ENCODE measurements at regions not wholly inside any gene's neighbourhood (a gene's known extent, or its start where the extent isn't known, plus 50 kb on each side); places are given as distances from the start of the nearest gene placed in this dataset.

GRCh38 chr1:38272515-38272914 is 225.9 kb upstream of the POU3F1 start:
- Histone ChIP-seq H3K4me2 (ENCODE audit: insufficient read depth, low read length) (no peak overlapping the region), H3K4me3 (no peak overlapping the region), H3K9ac (ENCODE audit: insufficient read depth in 1 of 2, low read depth in 2 of 2, low read length in 2 of 2) (no peak overlapping the region), H3K36me3 (ENCODE audit: control insufficient read depth, insufficient read depth, low read length) (no peaks in the 10 kb centered on the region), H2AFZ (ENCODE audit: low read depth, low read length) (no peak overlapping the region), H4K20me1 (replicated peaks; ENCODE audit: control insufficient read depth, insufficient read depth, low read length) (no peaks in the 10 kb centered on the region), H3K27ac (ENCODE audit: extremely low read depth, low read depth, low read length) (no peak overlapping the region), H3K79me2 (ENCODE audit: control insufficient read depth, insufficient read depth, low read length) (no peaks in the 10 kb centered on the region), H3K27me3 (ENCODE audit: control insufficient read depth in 2 of 2, insufficient read depth in 2 of 2, low read length in 2 of 2) (peaks cover 3 to 11% of the 10 kb centered on the region in 2 experiments; a peak in 1 of 5 replicates), H3K9me1 (ENCODE audit: control insufficient read depth, insufficient read depth, low read length) (no peaks in the 10 kb centered on the region), H3K4me1 (replicated peaks in 1 of 2; ENCODE audit: control insufficient read depth in 2 of 2, insufficient read depth in 2 of 2, low read length in 2 of 2) (peaks cover 0 to 8% of the 10 kb centered on the region in 2 experiments; a peak in 1 of 5 replicates), H3K9me3 (replicated peaks; ENCODE audit: control insufficient read depth, insufficient read depth, low read depth, low read length) (no peaks in the 10 kb centered on the region)
- CTCF ChIA-PET (ENCODE audit: low intra/inter-chr PET ratio), result no interaction called here
- intact Hi-C loops (cut with micrococcal nuclease) (no loop called here), in situ Hi-C loops (cut with MboI) (no loop called here)
- POLR2A ChIA-PET, result interaction anchor here (0.9 kb wide), 1 partner anchor 11 kb away, joined by 4 read pairs; no protein-coding TSS in a partner anchor
- TF ChIP-seq, protein P1, sequence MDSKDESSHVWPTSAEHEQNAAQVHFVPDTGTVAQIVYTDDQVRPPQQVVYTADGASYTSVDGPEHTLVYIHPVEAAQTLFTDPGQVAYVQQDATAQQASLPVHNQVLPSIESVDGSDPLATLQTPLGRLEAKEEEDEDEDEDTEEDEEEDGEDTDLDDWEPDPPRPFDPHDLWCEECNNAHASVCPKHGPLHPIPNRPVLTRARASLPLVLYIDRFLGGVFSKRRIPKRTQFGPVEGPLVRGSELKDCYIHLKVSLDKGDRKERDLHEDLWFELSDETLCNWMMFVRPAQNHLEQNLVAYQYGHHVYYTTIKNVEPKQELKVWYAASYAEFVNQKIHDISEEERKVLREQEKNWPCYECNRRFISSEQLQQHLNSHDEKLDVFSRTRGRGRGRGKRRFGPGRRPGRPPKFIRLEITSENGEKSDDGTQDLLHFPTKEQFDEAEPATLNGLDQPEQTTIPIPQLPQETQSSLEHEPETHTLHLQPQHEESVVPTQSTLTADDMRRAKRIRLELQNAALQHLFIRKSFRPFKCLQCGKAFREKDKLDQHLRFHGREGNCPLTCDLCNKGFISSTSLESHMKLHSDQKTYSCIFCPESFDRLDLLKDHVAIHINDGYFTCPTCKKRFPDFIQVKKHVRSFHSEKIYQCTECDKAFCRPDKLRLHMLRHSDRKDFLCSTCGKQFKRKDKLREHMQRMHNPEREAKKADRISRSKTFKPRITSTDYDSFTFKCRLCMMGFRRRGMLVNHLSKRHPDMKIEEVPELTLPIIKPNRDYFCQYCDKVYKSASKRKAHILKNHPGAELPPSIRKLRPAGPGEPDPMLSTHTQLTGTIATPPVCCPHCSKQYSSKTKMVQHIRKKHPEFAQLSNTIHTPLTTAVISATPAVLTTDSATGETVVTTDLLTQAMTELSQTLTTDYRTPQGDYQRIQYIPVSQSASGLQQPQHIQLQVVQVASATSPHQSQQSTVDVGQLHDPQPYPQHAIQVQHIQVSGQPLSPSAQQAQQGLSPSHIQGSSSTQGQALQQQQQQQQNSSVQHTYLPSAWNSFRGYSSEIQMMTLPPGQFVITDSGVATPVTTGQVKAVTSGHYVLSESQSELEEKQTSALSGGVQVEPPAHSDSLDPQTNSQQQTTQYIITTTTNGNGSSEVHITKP (IDR thresholded peaks at IDR 0.05; ENCODE audit: partially characterized antibody), result no peak
- TF ChIP-seq ZNF232 (CRISPR knock-in tag; IDR thresholded peaks at IDR 0.05) (no peak), HDGF (IDR thresholded peaks at IDR 0.05) (no peak), POLR2G (IDR thresholded peaks at IDR 0.05; ENCODE audit: low read depth, low read length) (no peak), PHF20 (IDR thresholded peaks at IDR 0.05; ENCODE audit: partially characterized antibody) (no peak), L3MBTL2 (IDR thresholded peaks at IDR 0.05) (no peak), ZNF436 (CRISPR knock-in tag; IDR thresholded peaks at IDR 0.05) (no peak), IRF2 (CRISPR knock-in tag; IDR thresholded peaks at IDR 0.05) (no peak), SNIP1 (IDR thresholded peaks at IDR 0.05; ENCODE audit: low read depth) (no peak), HINFP (tag; conservative IDR thresholded peaks at IDR 0.05; ENCODE audit: low read depth) (no peak), NEUROD1 (IDR thresholded peaks at IDR 0.05; ENCODE audit: borderline replicate concordance, low read depth, low read length, partially characterized antibody) (no peak)
- ATAC-seq (no peak), DNase-seq (ENCODE audit: extremely low read depth in 1 of 4, low spot score in 3 of 4) (no peak), FAIRE-seq (no peak)
- WGBS (ENCODE audit: insufficient coverage, low coverage, missing lambda C conversion rate), result 22% methylated on average over 3 of the region's 3 CpGs
- BruUV-seq (replicated peaks), result no TSS peak

All from K562 (cell line).